Lower leg skin (tissue), 4 donors: ENCODE measurements at regions not wholly inside any gene's neighbourhood (a gene's known extent, or its start where the extent isn't known, plus 50 kb on each side); places are given as distances from the start of the nearest gene placed in this dataset.

ENCODE experiments used
- DNase-seq, 2 donors: peaks; one replicate each; pipeline ENCODE4 v3.0.0-alpha.2; 2019; ENCODE audit warnings: low spot score in 2 of 2
- H3K4me3 ChIP-seq: fragments of 200-600 bp; sonication (generic); 2 replicates; pipeline ENCODE4 v1.5.1; 2017; ENCODE audit warnings: mild to moderate bottlenecking, low read depth; ENCODE audit not compliant: poor library complexity, severe bottlenecking
- CTCF ChIP-seq, 3 donors: fragments of 450-650 bp; IDR thresholded peaks; one replicate each; pipeline ENCODE4 v1.5.1; 2016; ENCODE audit warnings: antibody characterized with exemption in 3 of 3, mild to moderate bottlenecking in 3 of 3, moderate library complexity in 2 of 3
- POLR2A ChIP-seq, 2 donors: fragments of 450-650 bp; IDR thresholded peaks; one replicate each; pipeline ENCODE4 v1.6.1; 2016 to 2017; ENCODE audit warnings: antibody characterized with exemption in 2 of 2, mild to moderate bottlenecking in 1 of 2, moderate library complexity in 1 of 2
- WGBS, 2 donors: methylation state at CpG; one replicate each; pipeline ENCODE4 v1.1.5; 2018; 5-methylcytosine and 5-hydroxymethylcytosine counted together
- intact Hi-C: fragments of 100-400 bp; cut with DNase I; formaldehyde crosslinking; loops from one replicate; pipeline ENCODE4 v1.15.0; 2023; ENCODE audit warnings: low total_unique reads

GRCh38 chr6:94478133-94479005 is 1059.0 kb upstream of the EPHA7 start:
- DNase-seq: no peak
- no peak for TF ChIP-seq POLR2A (IDR thresholded peaks at IDR 0.05)
- TF ChIP-seq CTCF (IDR thresholded peaks at IDR 0.05): no peak
- H3K4me3 ChIP-seq: no peak overlapping the region
- intact Hi-C loops: no loop called here
- 56 to 59% methylated on average over 3 of the region's 3 CpGs for WGBS, 2 donors

GRCh38 chr6:94468830-94469229 is 1049.5 kb upstream of the EPHA7 start:
- intact Hi-C loops: no loop called here
- DNase-seq: no peak
- no peak for TF ChIP-seq POLR2A (IDR thresholded peaks at IDR 0.05)
- no peak for TF ChIP-seq CTCF (IDR thresholded peaks at IDR 0.05)
- H3K4me3 ChIP-seq: no peak overlapping the region

- intact Hi-C loops: no loop called here
- WGBS, 2 donors: 43 to 47% methylated on average over 3 of the region's 3 CpGs
- no peak overlapping the region for H3K4me3 ChIP-seq
- TF ChIP-seq POLR2A (IDR thresholded peaks at IDR 0.05) (no peak), CTCF (IDR thresholded peaks at IDR 0.05) (no peak)
- DNase-seq: no peak
Observed at GRCh38 chr6:94464018-94464510, 1044.7 kb upstream of the EPHA7 start.

GRCh38 chr6:94463306-94463705 is 1043.9 kb upstream of the EPHA7 start:
- TF ChIP-seq CTCF (IDR thresholded peaks at IDR 0.05) (no peak), POLR2A (IDR thresholded peaks at IDR 0.05) (no peak)
- intact Hi-C loops: no loop called here
- H3K4me3 ChIP-seq: no peak overlapping the region
- 80 to 100% methylated on average over 1 of the region's 1 CpG for WGBS, 2 donors
- DNase-seq: no peak

GRCh38 chr6:94462231-94462630 is 1042.9 kb upstream of the EPHA7 start:
- TF ChIP-seq CTCF (IDR thresholded peaks at IDR 0.05) (no peak), POLR2A (IDR thresholded peaks at IDR 0.05) (no peak)
- intact Hi-C loops: no loop called here
- no peak for DNase-seq
- H3K4me3 ChIP-seq: no peak overlapping the region

GRCh38 chr6:94456266-94456665 is 1036.9 kb upstream of the EPHA7 start:
- intact Hi-C loops: no loop called here
- WGBS, 2 donors: 58 to 73% methylated on average over 2 of the region's 2 CpGs
- DNase-seq: no peak
- TF ChIP-seq POLR2A (IDR thresholded peaks at IDR 0.05) (no peak), CTCF (IDR thresholded peaks at IDR 0.05) (no peak)
- no peak overlapping the region for H3K4me3 ChIP-seq
